ENCODE measurements at regions not wholly inside any gene's neighbourhood (a gene's known extent, or its start where the extent isn't known, plus 50 kb on each side); places are given as distances from the start of the nearest gene placed in this dataset.
A peak's percentile ranks its signal among the peaks of the same experiment; 100 is the strongest.

DNA sequence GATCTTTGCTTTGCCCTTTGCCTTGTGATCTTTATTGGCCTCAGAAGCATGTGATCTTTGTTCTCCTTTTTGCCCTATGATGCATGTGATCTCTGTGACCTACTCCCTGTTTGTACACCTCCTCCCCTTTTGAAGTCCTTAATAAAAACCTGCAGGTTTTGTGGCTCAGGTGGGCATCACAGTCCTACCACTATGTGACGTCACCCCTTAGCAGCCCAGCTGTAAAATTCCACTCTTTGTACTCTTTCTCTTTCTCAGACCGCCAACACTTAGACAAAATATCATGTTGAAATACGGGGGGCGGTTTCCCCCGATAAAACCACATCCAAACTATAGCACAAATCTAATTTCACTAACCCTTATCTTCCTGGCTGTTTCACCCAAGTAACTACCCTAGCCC, 76.7 kb upstream of the RAPGEF4 start:
- no peak for DNase-seq (ENCODE audit: low read depth)

DNA sequence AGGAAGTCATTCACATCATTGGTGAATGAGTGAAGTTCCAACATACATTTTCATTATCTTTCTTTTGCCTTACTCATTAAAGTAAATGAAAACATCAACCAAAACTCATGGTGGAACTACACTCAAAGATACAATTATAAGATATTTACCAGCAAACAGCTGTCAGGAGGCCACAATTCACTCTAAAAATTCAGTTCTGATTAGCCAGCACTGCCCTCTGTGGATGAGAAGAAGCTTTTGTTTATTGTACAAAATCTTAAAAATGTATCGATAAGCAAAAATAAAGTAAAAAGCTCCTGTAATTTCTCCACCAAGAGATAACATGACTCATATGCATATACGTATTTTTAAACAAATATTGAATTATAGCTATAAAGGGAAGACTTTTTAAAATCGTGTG, 73.5 kb upstream of the RAPGEF4 start:
- no peak for DNase-seq (ENCODE audit: low read depth)

- peak; percentile 35 for DNase-seq (ENCODE audit: low read depth)
Measured at GRCh38 chr2:172664766-172665165, 70.9 kb upstream of the RAPGEF4 start.

GRCh38 chr2:172667581-172668325, 67.9 kb upstream of the RAPGEF4 start:
- peak; percentile 44 for DNase-seq (ENCODE audit: low read depth)

- no peak for DNase-seq (ENCODE audit: low read depth)
Measured at GRCh38 chr2:172671501-172671900, 64.1 kb upstream of the RAPGEF4 start.

GRCh38 chr2:172672114-172672513, 63.5 kb upstream of the RAPGEF4 start:
- no peak for DNase-seq (ENCODE audit: low read depth)

- DNase-seq (ENCODE audit: low read depth), result no peak
Measured at GRCh38 chr2:172673056-172673683, 62.5 kb upstream of the RAPGEF4 start.

DNA sequence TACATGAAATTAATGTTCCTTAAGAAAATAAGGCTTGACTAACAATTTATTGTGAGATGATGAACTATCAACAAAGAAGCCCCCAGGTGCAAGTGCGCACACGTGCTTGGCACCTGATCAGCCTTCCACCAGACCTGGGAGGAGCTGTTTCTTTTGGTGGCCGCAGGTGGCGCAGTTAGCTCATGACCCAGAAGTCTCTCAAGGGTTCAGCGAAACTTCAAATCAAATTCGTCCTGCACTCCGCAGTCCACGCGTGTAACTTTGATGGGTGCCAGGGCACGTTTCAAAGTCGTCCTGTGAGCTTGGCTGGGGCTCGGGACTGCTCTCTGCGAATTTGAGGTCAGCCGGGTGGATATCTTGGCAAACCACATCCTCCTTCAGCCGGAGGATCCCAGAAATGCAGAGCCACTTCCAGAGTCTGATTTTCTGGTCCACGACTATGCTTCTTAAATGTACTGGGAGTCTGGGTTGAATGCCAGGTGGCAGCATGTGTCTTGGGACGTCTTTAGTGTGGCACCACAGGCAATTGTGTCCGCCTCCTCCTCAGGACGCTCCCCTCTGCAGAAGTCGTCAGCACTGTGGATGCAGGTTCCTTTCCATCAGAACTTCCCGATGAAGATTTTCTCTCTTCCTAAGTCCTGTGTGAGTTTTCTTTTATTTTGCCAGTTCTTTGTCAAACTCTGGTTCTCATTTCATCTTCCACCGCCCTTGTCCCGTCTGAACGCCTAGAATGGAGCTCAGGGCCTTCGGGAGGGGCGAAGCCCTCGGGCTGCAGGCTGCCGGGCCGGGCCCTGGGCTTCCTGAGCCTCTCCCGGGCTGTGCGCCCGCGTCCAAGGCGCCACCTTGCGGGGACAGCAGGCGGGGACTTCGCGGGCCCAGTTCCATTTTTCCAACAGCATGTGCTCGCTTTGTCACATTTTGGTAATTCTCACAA, 61.3 kb upstream of the RAPGEF4 start:
- DNase-seq (ENCODE audit: low read depth), result peak; percentile 36

DNA sequence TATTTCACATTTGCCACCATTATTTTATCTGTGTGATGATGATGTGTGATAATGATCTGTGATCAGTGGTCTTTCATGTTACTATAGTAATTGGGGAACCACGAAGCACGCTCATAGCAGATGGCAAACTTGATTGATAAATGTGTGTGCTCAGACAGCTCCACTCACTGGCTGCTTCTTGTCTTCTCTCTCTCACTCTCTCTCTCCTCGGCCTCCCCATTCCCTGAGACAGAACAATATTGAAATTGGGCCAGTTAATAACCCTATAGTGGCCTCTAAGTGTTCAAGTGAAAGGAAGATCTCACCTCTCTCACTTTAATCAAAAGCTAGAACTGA, 60.7 kb upstream of the RAPGEF4 start:
- DNase-seq (ENCODE audit: low read depth), result no peak

DNA sequence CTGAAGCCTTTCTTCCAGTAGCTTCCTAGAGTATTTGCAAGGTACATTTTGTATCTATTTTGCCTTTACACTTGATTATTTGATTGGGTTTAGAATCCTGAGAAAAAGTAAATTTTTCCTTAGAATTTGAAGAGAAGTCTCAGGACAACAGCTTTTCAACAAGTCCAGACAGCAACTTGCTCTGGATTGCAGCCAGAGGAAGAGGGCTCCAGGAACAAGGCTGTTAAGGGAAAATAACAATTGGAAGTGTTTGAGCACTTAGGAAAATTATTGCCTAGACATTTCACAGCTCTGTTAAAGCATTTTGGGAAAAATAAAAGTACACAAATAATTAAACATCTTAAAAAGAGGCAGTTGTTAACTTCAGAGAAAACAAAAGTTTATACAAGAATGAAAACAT, 58.3 kb upstream of the RAPGEF4 start:
- DNase-seq (ENCODE audit: low read depth), result no peak

DNA sequence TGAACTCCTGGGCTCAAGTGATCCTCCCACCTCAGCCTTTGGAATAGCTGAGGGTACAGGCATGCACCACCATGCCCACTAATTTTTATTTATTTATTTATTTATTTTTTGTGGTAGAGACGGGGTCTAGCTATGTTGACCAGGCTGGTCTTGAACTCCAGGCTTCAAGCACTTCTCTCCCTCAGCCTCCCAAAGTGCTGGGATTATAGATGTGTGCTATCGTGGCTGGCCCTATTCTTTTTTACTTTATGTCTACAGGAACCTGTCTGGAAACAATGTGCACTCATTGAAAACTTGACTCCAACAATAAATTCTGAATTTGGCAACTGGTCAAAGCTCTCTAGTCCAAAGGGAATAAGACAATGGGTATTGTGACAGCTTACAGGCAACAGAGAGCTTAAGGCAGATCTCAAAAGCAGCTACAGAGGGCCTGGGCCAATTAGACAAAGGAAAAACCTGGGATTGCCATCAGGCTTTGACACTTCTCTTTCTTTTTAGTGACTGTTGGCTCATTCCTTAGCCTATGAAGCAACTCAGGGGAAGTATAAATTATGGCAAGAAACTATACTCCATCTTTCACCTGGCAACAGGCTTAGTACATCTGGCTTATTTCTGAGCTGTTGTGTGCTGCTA, 55.1 kb upstream of the RAPGEF4 start:
- DNase-seq (ENCODE audit: low read depth), result no peak

DNA sequence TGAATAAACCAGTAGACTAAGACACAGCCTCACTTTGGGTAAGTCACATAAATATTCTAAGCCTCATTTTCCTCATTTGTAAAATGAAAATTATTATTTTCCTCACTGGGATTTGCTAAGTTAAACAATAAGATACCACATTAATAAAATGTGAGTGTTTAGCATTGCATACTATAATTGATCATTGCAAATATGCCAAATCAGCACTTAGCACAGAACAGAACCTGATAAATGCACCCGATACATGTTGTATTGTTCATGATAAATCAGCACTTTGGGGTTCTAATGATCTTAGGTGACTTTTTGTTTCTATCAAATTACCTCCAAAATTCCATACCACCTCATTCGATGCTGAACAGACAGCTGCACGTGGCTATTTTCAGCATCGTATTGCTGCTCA, 50.2 kb upstream of the RAPGEF4 start:
- DNase-seq (ENCODE audit: low read depth), result no peak

Data from fibroblast of gingiva (primary cell).